A549 (cell line): ENCODE measurements at regions not wholly inside any gene's neighbourhood (a gene's known extent, or its start where the extent isn't known, plus 50 kb on each side); places are given as distances from the start of the nearest gene placed in this dataset.

Experiments used
- ATAC-seq, 2 experiments: fragments of 200-7000 bp in 1 of 2; fragments of >200 bp in 1 of 2; cut with Nextera tagmentation in 1 of 2; cut with Tn5 transposase in 1 of 2; 3 replicates each; pipeline versions ENCODE4 v1.8.0 to v1.9.1; 2018 to 2020; ENCODE audit warnings: mild to moderate bottlenecking in 1 of 2, moderate library complexity in 1 of 2
- CTCF ChIA-PET: fragments of 300-600 bp; sonication (Branson Sonifier 250); formaldehyde crosslinking; extraction: SDS; loops from one replicate; lab custom pipeline; 2021; ENCODE audit warnings: antibody characterized with exemption, inconsistent platforms; lab: Yijun Ruan, JAX
- POLR2A ChIA-PET: fragments of 350-600 bp; formaldehyde crosslinking; extraction: SDS; loops from one replicate; lab custom pipeline; 2021; ENCODE audit warnings: antibody characterized with exemption, inconsistent platforms; lab: Yijun Ruan, JAX
- DNase-seq, 2 experiments: peaks; one replicate each; pipeline versions ENCODE4 v3.0.0 to v3.0.0-alpha.2; 2011 to 2016; ENCODE audit warnings: low read depth in 1 of 2, low spot score in 1 of 2
- FAIRE-seq: peaks from 2 replicates; lab custom pipeline; 2011; peaks lifted over from hg19 to GRCh38; lab: Jason Lieb, UNC
- H3K27ac ChIP-seq, 2 experiments: fragments of >200 bp; sonication (Bioruptor Twin); formaldehyde crosslinking; 3 replicates each; pipeline ENCODE4 v1.5.1; 2016 to 2017
- H3K4me1 ChIP-seq: fragments of >200 bp; sonication (Bioruptor Twin); formaldehyde crosslinking; 3 replicates; pipeline ENCODE4 v1.6.1; 2016
- H3K4me2 ChIP-seq: fragments of >200 bp; sonication (Bioruptor Twin); formaldehyde crosslinking; 3 replicates; pipeline ENCODE4 v1.6.1; 2016
- H3K4me3 ChIP-seq: fragments of >200 bp; sonication (Bioruptor Twin); formaldehyde crosslinking; 3 replicates; pipeline ENCODE4 v1.5.1; 2016
- H3K9me3 ChIP-seq: fragments of >200 bp; sonication (Bioruptor Twin); formaldehyde crosslinking; 3 replicates; pipeline ENCODE4 v1.6.1; 2016
- BHLHE40 ChIP-seq: IDR thresholded peaks from 2 replicates; pipeline ENCODE4 v1.6.1; 2012; ENCODE audit warnings: low read depth, low read length, inconsistent platforms
- CEBPB ChIP-seq, 2 experiments: fragments of >200 bp in 1 of 2; sonication (Bioruptor Twin) in 1 of 2; formaldehyde crosslinking in 1 of 2; IDR thresholded peaks; 2 replicates each; pipeline ENCODE4 v1.6.1; 2012 to 2016
- E2F6 ChIP-seq: IDR thresholded peaks from 2 replicates; pipeline ENCODE4 v1.6.1; 2012; ENCODE audit warnings: low read depth, borderline replicate concordance
- EHMT2 ChIP-seq: fragments of 200-600 bp; sonication (generic); IDR thresholded peaks from 2 replicates; pipeline ENCODE4 v1.6.1; 2016; ENCODE audit warnings: antibody characterized with exemption, low read depth, mild to moderate bottlenecking, moderate library complexity
- ELK1 ChIP-seq: fragments of 150-350 bp; IDR thresholded peaks from 2 replicates; pipeline ENCODE4 v1.6.1; 2014; ENCODE audit warnings: low read depth, mild to moderate bottlenecking, low read length
- EP300 ChIP-seq, 2 experiments: fragments of >200 bp; sonication (Bioruptor Twin); formaldehyde crosslinking; IDR thresholded peaks; 2 replicates in 1 of 2; 3 replicates in 1 of 2; pipeline ENCODE4 v1.6.1; 2016 to 2017
- FOSB ChIP-seq: fragments of 250-450 bp; sonication (Bioruptor Pico); IDR thresholded peaks from 2 replicates; pipeline ENCODE4 v1.5.0; 2020; ENCODE audit warnings: mild to moderate bottlenecking, moderate library complexity
- FOSL2 ChIP-seq, 2 experiments: fragments of 450-650 bp in 1 of 2; fragments of >200 bp in 1 of 2; sonication (Bioruptor Twin) in 1 of 2; formaldehyde crosslinking; IDR thresholded peaks; 2 replicates each; pipeline versions ENCODE4 v1.5.0 to v1.6.1; 2016 to 2020; ENCODE audit warnings: mild to moderate bottlenecking in 1 of 2, moderate library complexity in 1 of 2
- HDAC2 ChIP-seq: fragments of 200-600 bp; sonication (generic); IDR thresholded peaks from 2 replicates; pipeline ENCODE4 v1.6.1; 2016
- HOXB13 ChIP-seq: fragments of 250-450 bp; sonication (Bioruptor Pico); IDR thresholded peaks from 2 replicates; pipeline ENCODE4 v1.5.0; 2020; ENCODE audit warnings: low read depth, mild to moderate bottlenecking, moderate library complexity
- HOXB5 ChIP-seq: fragments of 250-450 bp; sonication (Bioruptor Pico); IDR thresholded peaks from 2 replicates; pipeline ENCODE4 v1.5.0; 2020; ENCODE audit warnings: mild to moderate bottlenecking, moderate library complexity
- JUNB ChIP-seq: fragments of >200 bp; sonication (Bioruptor Twin); formaldehyde crosslinking; IDR thresholded peaks from 2 replicates; pipeline ENCODE4 v1.6.1; 2016
- KDM1A ChIP-seq: fragments of 200-600 bp; sonication (generic); IDR thresholded peaks from 2 replicates; pipeline ENCODE4 v1.6.1; 2016; ENCODE audit warnings: low read depth, mild to moderate bottlenecking
- MAFK ChIP-seq: fragments of 450-650 bp; IDR thresholded peaks from 2 replicates; pipeline ENCODE4 v1.6.1; 2014; ENCODE audit not compliant: partially characterized antibody
- MAX ChIP-seq: IDR thresholded peaks from 2 replicates; pipeline ENCODE4 v1.6.1; 2012
- NR3C1 ChIP-seq: fragments of >200 bp; sonication (Bioruptor Twin); formaldehyde crosslinking; IDR thresholded peaks from 3 replicates; pipeline ENCODE4 v1.6.1; 2017
- POLR2A ChIP-seq: IDR thresholded peaks from 2 replicates; pipeline ENCODE4 v1.6.1; 2012; ENCODE audit warnings: mild to moderate bottlenecking, low read length
- RAD21 ChIP-seq, 2 experiments: fragments of >200 bp in 1 of 2; sonication (Bioruptor Twin) in 1 of 2; formaldehyde crosslinking in 1 of 2; IDR thresholded peaks in 1 of 2; conservative IDR thresholded peaks in 1 of 2; 2 replicates in 1 of 2; 3 replicates in 1 of 2; pipeline ENCODE4 v1.6.1; 2012 to 2018; ENCODE audit warnings: inconsistent platforms in 1 of 2
- RARB ChIP-seq: fragments of 250-450 bp; sonication (Bioruptor Pico); IDR thresholded peaks from 2 replicates; pipeline ENCODE4 v1.8.0; 2021; ENCODE audit warnings: mild to moderate bottlenecking, moderate library complexity
- RCOR1 ChIP-seq: fragments of 150-350 bp; IDR thresholded peaks from 2 replicates; pipeline ENCODE4 v1.6.1; 2014; ENCODE audit warnings: antibody characterized with exemption, low read length, low read depth
- REST ChIP-seq: fragments of 200-600 bp; sonication (generic); IDR thresholded peaks from 2 replicates; pipeline ENCODE4 v1.6.1; 2016; ENCODE audit warnings: antibody characterized with exemption, mild to moderate bottlenecking, moderate library complexity
- SREBF2 ChIP-seq: fragments of 450-650 bp; IDR thresholded peaks from 2 replicates; pipeline ENCODE4 v1.6.1; 2014; ENCODE audit warnings: mild to moderate bottlenecking, moderate library complexity
- TFCP2L1 ChIP-seq: fragments of 250-450 bp; sonication (Bioruptor Pico); IDR thresholded peaks from 2 replicates; pipeline ENCODE4 v1.5.0; 2021; ENCODE audit warnings: mild to moderate bottlenecking
- TP53 ChIP-seq: fragments of 250-450 bp; sonication (Bioruptor Pico); IDR thresholded peaks from 2 replicates; pipeline ENCODE4 v1.5.0; 2021; ENCODE audit warnings: mild to moderate bottlenecking, moderate library complexity
- USF2 ChIP-seq: fragments of 450-650 bp; IDR thresholded peaks from 2 replicates; pipeline ENCODE4 v1.6.1; 2014; ENCODE audit warnings: antibody characterized with exemption
- ZFP36 ChIP-seq: fragments of 450-650 bp; IDR thresholded peaks from 2 replicates; pipeline ENCODE4 v1.6.1; 2014; ENCODE audit warnings: borderline replicate concordance; ENCODE audit not compliant: partially characterized antibody
- ZNF302 ChIP-seq: fragments of 250-450 bp; sonication (Bioruptor Pico); IDR thresholded peaks from 2 replicates; pipeline ENCODE4 v1.9.0; 2021; ENCODE audit warnings: inconsistent platforms, mild to moderate bottlenecking, moderate library complexity
- WGBS: methylation state at CpG from one replicate; pipeline ENCODE4 v1.1.6; 2017; ENCODE audit errors: missing lambda C conversion rate; 5-methylcytosine and 5-hydroxymethylcytosine counted together

GRCh38 chr3:13207975-13208705, 134.9 kb upstream of the IQSEC1 start (continued):
- no peak for TF ChIP-seq REST
- TF ChIP-seq MAFK, result no peak
- no peak for TF ChIP-seq SREBF2
- TF ChIP-seq FOSB (CRISPR knock-in tag), result no peak
- TF ChIP-seq EHMT2, result no peak
- TF ChIP-seq TFCP2L1 (CRISPR knock-in tag), result no peak

GRCh38 chr3:13207578-13207922, 134.3 kb upstream of the IQSEC1 start:
- POLR2A ChIA-PET, result no interaction called here
- Histone ChIP-seq H3K4me2 (no peak overlapping the region), H3K9me3 (no peaks in the 10 kb centered on the region), H3K4me3 (no peak overlapping the region), H3K27ac (no peak overlapping the region), H3K4me1 (no peaks in the 10 kb centered on the region)
- no peak for TF ChIP-seq ZFP36
- TF ChIP-seq USF2, result no peak
- TF ChIP-seq CEBPB (IDR thresholded peaks at IDR 0.05), result no peak
- TF ChIP-seq RAD21 (conservative IDR thresholded peaks at IDR 0.05 in 1 of 2, IDR thresholded peaks at IDR 0.05 in 1 of 2), result no peak
- TF ChIP-seq KDM1A, result no peak
- no peak for TF ChIP-seq JUNB
- no peak for TF ChIP-seq HDAC2
- no peak for TF ChIP-seq EP300 (IDR thresholded peaks at IDR 0.05)
- no peak for TF ChIP-seq NR3C1
- no peak for TF ChIP-seq EHMT2
- TF ChIP-seq TP53, result no peak
- no peak for TF ChIP-seq MAX
- TF ChIP-seq TFCP2L1 (CRISPR knock-in tag), result no peak
- TF ChIP-seq POLR2A, result no peak
- TF ChIP-seq HOXB13, result no peak
- TF ChIP-seq BHLHE40, result no peak
- no peak for DNase-seq
- no peak for FAIRE-seq
- no peak for ATAC-seq
- 77% methylated on average over 9 of the region's 9 CpGs for WGBS
- CTCF ChIA-PET, result interaction anchor here (0.9 to 2.1 kb wide), 3 partner anchors 15 to 115 kb away, joined by 3 to 7 read pairs (median 3); no protein-coding TSS in a partner anchor

- Histone ChIP-seq H3K9me3 (no peaks in the 10 kb centered on the region), H3K4me2 (no peak overlapping the region), H3K4me3 (no peak overlapping the region), H3K4me1 (no peaks in the 10 kb centered on the region), H3K27ac (no peak overlapping the region)
- FAIRE-seq (no peak), ATAC-seq (no peak), DNase-seq (no peak)
- ChIA-PET POLR2A (no interaction called here), CTCF (interaction anchor here (1.0 to 2.1 kb wide), 2 partner anchors 9 to 115 kb away, joined by 3 to 7 read pairs; no protein-coding TSS in a partner anchor)
- 62% methylated on average over 20 of the region's 20 CpGs for WGBS
- no peak for TF ChIP-seq HOXB5
- TF ChIP-seq RARB (CRISPR knock-in tag), result no peak
- no peak for TF ChIP-seq KDM1A
- no peak for TF ChIP-seq FOSL2 (IDR thresholded peaks at IDR 0.05)
- no peak for TF ChIP-seq FOSL2 (CRISPR knock-in tag; IDR thresholded peaks at IDR 0.05)
- TF ChIP-seq EHMT2, result no peak
- TF ChIP-seq HOXB13, result no peak
- no peak for TF ChIP-seq NR3C1
- no peak for TF ChIP-seq ZNF302 (CRISPR knock-in tag)
- TF ChIP-seq ELK1, result no peak
- no peak for TF ChIP-seq E2F6
- no peak for TF ChIP-seq RCOR1
Measured at GRCh38 chr3:13206799-13207577, 133.8 kb upstream of the IQSEC1 start.
